ENCODE measurements at regions not wholly inside any gene's neighbourhood (a gene's known extent, or its start where the extent isn't known, plus 50 kb on each side); places are given as distances from the start of the nearest gene placed in this dataset.

DNA sequence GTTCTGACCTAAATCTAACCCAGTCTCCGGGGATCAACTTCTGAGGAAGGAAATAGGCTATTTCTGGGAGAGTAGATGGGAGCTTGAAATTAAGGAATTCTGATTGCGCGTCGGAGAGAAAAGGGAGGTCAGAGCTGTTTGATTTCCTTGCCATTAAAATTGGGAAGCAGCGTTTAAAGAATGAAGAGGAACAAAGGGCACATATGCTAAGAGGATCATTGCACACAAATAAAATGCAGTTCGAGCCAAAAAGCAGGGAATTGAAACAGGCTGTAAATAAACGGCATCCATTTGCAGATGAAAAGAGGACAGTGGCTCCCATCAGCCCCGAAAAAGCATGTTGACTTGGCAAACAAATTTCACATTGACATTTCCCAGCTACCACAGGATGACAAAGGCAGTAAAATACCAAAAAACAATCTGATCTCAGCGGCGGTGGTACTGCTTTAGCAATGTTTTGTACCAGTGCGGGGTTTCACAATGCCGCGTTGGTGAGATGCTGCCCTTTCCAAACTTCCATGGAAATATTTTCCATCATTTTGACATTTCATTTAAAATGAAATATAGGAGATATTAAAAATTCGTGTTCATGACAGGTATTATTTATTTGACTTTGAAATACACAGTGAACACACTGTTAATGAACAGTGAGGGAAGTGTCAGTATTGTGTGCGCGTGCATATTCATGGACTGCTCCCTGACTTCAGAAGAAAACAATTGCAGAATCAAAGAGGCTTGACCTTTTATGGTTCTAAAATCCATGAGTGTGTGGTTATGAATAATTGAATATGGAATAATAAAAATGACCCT is 108.8 kb downstream of the SQOR start:
- no peak for TF ChIP-seq CTCF (IDR thresholded peaks at IDR 0.05)
- TF ChIP-seq EZH2 (IDR thresholded peaks at IDR 0.05; ENCODE audit: borderline replicate concordance, insufficient read depth, low read depth, low read length, poor library complexity, severe bottlenecking), result no peak

Data from B cell (primary cell).